GM12873 (cell line): ENCODE measurements at regions not wholly inside any gene's neighbourhood (a gene's known extent, or its start where the extent isn't known, plus 50 kb on each side); places are given as distances from the start of the nearest gene placed in this dataset.

Source experiments
- TF ChIP-seq, protein P1 (sequence below): IDR thresholded peaks from 2 replicates; pipeline ENCODE4 v1.5.1; 2012; ENCODE audit warnings: low read depth, mild to moderate bottlenecking, moderate library complexity, low read length, control low read depth; ENCODE audit not compliant: insufficient read depth; ENCODE audit errors: missing control alignments

DNA sequence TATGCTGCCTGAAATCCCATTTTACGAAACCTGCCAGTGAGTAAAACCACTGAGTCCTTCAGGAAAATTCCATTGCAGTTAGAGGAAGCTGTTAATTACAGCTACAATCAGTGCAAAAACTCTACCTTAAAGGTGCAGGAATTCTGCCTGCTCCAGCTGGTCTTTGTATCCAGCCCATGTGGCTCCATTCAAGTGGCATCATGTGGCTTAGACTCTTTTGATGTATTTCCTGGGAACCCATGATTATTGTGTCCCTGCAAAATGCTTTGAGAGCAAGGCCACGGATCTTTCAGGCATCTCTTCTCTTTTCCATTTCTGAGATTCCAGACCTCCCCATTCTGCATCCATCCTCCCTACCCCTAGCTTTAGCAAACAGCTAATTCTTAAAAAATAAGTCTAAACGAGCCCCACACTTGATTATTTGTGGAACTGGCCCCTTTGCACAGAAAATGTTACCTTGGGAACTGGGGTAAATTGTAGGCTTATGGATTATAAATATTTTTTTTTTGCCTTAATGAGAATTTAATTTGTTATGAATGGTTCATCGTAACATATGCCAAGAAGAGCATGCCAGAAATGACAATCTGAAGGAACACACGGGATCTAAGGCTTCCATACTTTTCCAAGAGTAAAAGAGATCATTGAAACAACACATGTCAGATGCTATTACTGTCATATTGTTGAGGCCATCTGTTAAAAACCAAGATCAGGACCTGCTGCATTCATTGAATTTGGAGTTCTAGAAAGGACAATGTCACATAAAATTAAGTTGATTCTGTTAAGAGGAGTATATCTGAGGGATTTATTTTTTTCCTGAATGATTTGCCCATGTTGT is 144.6 kb downstream of the TPH2 start:
- TF ChIP-seq, protein P1, sequence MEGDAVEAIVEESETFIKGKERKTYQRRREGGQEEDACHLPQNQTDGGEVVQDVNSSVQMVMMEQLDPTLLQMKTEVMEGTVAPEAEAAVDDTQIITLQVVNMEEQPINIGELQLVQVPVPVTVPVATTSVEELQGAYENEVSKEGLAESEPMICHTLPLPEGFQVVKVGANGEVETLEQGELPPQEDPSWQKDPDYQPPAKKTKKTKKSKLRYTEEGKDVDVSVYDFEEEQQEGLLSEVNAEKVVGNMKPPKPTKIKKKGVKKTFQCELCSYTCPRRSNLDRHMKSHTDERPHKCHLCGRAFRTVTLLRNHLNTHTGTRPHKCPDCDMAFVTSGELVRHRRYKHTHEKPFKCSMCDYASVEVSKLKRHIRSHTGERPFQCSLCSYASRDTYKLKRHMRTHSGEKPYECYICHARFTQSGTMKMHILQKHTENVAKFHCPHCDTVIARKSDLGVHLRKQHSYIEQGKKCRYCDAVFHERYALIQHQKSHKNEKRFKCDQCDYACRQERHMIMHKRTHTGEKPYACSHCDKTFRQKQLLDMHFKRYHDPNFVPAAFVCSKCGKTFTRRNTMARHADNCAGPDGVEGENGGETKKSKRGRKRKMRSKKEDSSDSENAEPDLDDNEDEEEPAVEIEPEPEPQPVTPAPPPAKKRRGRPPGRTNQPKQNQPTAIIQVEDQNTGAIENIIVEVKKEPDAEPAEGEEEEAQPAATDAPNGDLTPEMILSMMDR = no peak

DNA sequence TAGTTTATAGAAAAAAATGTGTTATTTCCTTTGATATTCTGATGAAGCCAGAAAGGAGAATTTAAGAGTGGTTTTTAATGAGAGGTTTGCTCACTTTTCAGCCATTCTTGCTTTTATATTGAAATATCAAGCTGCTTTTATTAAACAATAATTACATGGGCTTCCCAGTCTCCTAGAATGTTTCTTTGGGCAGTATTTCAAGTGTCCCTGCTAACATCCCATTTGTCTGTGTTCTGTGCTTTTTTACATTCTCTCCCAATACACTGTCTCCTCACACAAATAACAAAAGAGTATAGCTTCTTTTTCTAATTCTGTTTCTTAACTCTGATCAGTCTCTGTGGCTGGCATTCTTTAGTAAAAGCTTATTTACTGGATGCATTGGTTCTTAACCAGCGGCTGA is 145.4 kb downstream of the TPH2 start:
- TF ChIP-seq, protein P1 = no peak

- TF ChIP-seq, protein P1 = no peak
Observed at GRCh38 chr12:72084880-72085279, 146.2 kb downstream of the TPH2 start.

GRCh38 chr12:72089678-72090077 is 151.0 kb downstream of the TPH2 start:
- TF ChIP-seq, protein P1 = no peak

- TF ChIP-seq, protein P1 = no peak
Observed at GRCh38 chr12:72093424-72093823, 154.8 kb downstream of the TPH2 start.

DNA sequence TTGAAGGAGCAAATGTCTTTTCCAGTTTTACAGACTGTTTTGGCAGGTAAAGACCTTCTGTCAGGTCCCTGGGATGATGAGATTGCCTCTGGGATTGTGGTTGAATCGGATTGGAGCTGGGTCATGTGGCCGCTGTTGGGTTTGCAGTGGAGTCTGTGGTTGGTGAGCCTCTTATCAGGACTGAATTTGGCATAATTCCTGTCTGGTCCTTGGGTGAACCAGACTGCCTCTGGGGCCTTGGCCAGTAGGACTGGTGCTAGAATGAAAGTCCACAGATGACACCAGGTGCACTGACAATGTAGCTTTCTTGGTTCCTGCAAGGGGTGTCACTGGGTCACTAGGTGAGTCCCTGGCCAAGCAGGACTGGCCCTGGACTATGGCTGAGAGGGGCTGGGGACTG is 155.3 kb downstream of the TPH2 start:
- TF ChIP-seq, protein P1 = no peak

DNA sequence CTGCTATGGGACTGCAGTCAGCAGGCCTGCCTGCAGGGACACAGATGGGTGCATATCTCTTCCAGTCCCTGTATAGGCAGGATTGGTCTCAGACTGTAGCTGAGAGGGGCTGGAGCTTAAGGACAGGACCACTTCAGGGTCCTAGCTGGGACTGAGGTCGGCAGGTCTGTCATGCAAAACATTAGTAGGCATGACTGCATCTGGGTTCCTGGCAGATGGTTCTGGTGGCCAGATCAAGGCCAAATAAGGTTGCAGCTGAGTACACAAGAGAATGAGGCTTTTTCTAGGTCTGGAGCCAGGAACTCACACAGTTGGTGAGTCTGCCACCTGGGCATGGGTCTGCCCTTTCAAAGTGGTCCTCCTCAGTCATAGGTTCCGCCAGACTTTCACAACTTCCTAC is 155.8 kb downstream of the TPH2 start:
- TF ChIP-seq, protein P1 = no peak
